Stimulated activated CD8-positive, alpha-beta memory T cell treated with anti-CD3 and anti-CD28 coated beads, Interleukin-7, amount 100 ng/mL, for 1 hour (primary cell): ENCODE measurements at regions not wholly inside any gene's neighbourhood (a gene's known extent, or its start where the extent isn't known, plus 50 kb on each side); places are given as distances from the start of the nearest gene placed in this dataset.
"Not testable (repeated sequence)": the region's sequence is repeated elsewhere in the genome, so short reads cannot be mapped to it uniquely, and the experiment has no call there.

ENCODE experiments used
- DNase-seq, 2 donors: peaks; one replicate each; pipeline ENCODE4 v3.0.0-alpha.2; 2020; ENCODE audit warnings: low read depth in 2 of 2

GRCh38 chr2:193201583-193201982, 1006.9 kb upstream of the TMEFF2 start:
- no peak for DNase-seq

GRCh38 chr2:193199322-193199721, 1004.6 kb upstream of the TMEFF2 start:
- no peak for DNase-seq

GRCh38 chr2:193187816-193188215, 993.1 kb upstream of the TMEFF2 start:
- no peak for DNase-seq

GRCh38 chr2:193170981-193171380, 976.2 kb upstream of the TMEFF2 start:
- not testable (repeated sequence) for DNase-seq

- DNase-seq: no peak
These were observed 961.7 kb upstream of the TMEFF2 start for GRCh38 chr2:193156480-193156879.

- no peak for DNase-seq
These were observed 959.3 kb upstream of the TMEFF2 start for GRCh38 chr2:193154076-193154475.

- no peak for DNase-seq
These were observed 958.8 kb upstream of the TMEFF2 start for GRCh38 chr2:193153576-193153975.

- DNase-seq: not testable (repeated sequence)
These were observed 947.7 kb upstream of the TMEFF2 start for GRCh38 chr2:193142467-193142866.

GRCh38 chr2:193141998-193142397, 947.3 kb upstream of the TMEFF2 start:
- DNase-seq: no peak

GRCh38 chr2:193140895-193141294, 946.2 kb upstream of the TMEFF2 start:
- DNase-seq: not testable (repeated sequence)

- DNase-seq: no peak
These were observed 930.1 kb upstream of the TMEFF2 start for GRCh38 chr2:193124815-193125214.

GRCh38 chr2:193114827-193115226, 920.1 kb upstream of the TMEFF2 start:
- no peak for DNase-seq

- DNase-seq: no peak
These were observed 918.3 kb upstream of the TMEFF2 start for GRCh38 chr2:193112986-193113385.

GRCh38 chr2:193103064-193103463, 908.3 kb upstream of the TMEFF2 start:
- DNase-seq: no peak

GRCh38 chr2:193101591-193101990, 906.9 kb upstream of the TMEFF2 start:
- DNase-seq: no peak

GRCh38 chr2:193088026-193088425, 893.3 kb upstream of the TMEFF2 start:
- no peak for DNase-seq

- DNase-seq: no peak
These were observed 882.3 kb upstream of the TMEFF2 start for GRCh38 chr2:193076995-193077394.

GRCh38 chr2:193074933-193075332, 880.2 kb upstream of the TMEFF2 start:
- no peak for DNase-seq

- DNase-seq: no peak
These were observed 877.9 kb upstream of the TMEFF2 start for GRCh38 chr2:193072647-193073046.

- DNase-seq: not testable (repeated sequence)
These were observed 830.8 kb upstream of the TMEFF2 start for GRCh38 chr2:193025556-193025955.

GRCh38 chr2:193024791-193025190, 830.1 kb upstream of the TMEFF2 start:
- DNase-seq: no peak

- no peak for DNase-seq
These were observed 817.1 kb upstream of the TMEFF2 start for GRCh38 chr2:193011870-193012269.

- DNase-seq: no peak
These were observed 798.3 kb upstream of the TMEFF2 start for GRCh38 chr2:192993059-192993458.

GRCh38 chr2:192983173-192983572, 788.4 kb upstream of the TMEFF2 start:
- DNase-seq: no peak

- no peak for DNase-seq
These were observed 783.7 kb upstream of the TMEFF2 start for GRCh38 chr2:192978395-192978794.
